ENCODE measurements at regions not wholly inside any gene's neighbourhood (a gene's known extent, or its start where the extent isn't known, plus 50 kb on each side); places are given as distances from the start of the nearest gene placed in this dataset.

GRCh38 chr5:121688126-121688525 is 163.6 kb upstream of the FTMT start:
- DNase-seq, result no peak

DNA sequence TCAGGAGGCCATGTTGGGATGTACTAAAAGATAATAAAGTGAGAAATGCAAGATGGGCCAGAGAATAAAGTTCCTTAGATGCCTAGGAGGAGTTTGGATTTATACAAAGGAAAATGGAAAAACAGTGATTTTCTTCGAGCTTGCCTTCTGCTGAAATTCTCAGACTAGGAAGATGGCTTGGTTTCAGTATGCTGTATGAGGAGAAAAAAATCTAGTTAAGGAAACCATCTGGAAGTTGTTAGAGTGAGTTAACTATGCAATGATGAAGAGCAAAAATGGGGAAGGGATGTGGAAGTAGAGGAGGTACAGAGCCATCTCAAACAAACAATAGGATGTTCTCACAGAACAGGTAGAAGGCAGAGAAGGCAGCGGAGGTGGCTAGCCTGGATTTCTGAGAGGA is 162.9 kb upstream of the FTMT start:
- no peak for DNase-seq

GRCh38 chr5:121691478-121691877 is 160.2 kb upstream of the FTMT start:
- DNase-seq, result no peak

GRCh38 chr5:121692158-121692557 is 159.5 kb upstream of the FTMT start:
- no peak for DNase-seq

- DNase-seq, result no peak
Measured at GRCh38 chr5:121693864-121694263, 157.8 kb upstream of the FTMT start.

- no peak for DNase-seq
Measured at GRCh38 chr5:121695307-121695706, 156.4 kb upstream of the FTMT start.

GRCh38 chr5:121698690-121699089 is 153.0 kb upstream of the FTMT start:
- DNase-seq, result no peak

GRCh38 chr5:121701731-121702130 is 150.0 kb upstream of the FTMT start:
- DNase-seq, result no peak

GRCh38 chr5:121702682-121703081 is 149.0 kb upstream of the FTMT start:
- no peak for DNase-seq

- no peak for DNase-seq
Measured at GRCh38 chr5:121704291-121704690, 147.4 kb upstream of the FTMT start.

- DNase-seq, result no peak
Measured at GRCh38 chr5:121706686-121707085, 145.0 kb upstream of the FTMT start.

- no peak for DNase-seq
Measured at GRCh38 chr5:121707178-121707577, 144.5 kb upstream of the FTMT start.

DNA sequence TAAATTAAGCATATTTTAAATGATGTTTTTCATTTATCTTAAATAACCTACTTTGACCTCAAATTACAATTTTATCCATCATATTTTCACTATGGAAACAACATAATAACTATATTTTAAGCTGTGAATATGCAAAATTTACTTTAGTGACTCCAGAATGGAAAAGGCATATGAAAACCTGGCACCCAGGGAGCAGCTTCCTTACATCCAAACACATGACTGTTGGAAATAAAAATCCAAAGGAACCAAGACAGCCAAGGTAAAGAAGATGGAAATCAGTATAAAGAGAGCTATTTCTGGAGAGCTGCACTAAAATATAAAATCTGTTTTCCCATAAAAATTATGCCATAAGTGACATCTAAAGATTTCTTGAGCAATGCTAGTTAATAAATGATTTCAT is 140.3 kb upstream of the FTMT start:
- no peak for DNase-seq

DNA sequence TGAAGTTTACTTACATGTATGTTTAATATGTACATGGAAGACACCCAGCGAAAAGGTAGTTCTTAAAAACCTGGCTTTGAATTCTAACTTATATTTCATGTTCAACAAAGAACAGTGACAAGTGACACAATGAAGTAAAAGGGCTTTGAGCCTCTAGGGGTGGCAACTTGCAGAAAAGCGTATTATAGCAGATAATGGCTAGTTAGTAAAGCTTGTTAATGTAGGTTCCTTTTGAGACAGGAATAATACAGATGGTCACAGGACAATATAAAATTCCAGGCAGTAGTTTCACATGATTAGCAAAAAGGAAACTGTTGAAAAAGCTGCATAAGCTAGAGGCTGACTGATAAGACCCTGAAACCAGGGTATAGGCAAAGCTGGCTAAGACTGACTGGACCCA is 132.4 kb upstream of the FTMT start:
- DNase-seq, result no peak

- no peak for DNase-seq
Measured at GRCh38 chr5:121725450-121725849, 126.2 kb upstream of the FTMT start.

GRCh38 chr5:121726991-121727390 is 124.7 kb upstream of the FTMT start:
- DNase-seq, result peak; percentile 43

DNA sequence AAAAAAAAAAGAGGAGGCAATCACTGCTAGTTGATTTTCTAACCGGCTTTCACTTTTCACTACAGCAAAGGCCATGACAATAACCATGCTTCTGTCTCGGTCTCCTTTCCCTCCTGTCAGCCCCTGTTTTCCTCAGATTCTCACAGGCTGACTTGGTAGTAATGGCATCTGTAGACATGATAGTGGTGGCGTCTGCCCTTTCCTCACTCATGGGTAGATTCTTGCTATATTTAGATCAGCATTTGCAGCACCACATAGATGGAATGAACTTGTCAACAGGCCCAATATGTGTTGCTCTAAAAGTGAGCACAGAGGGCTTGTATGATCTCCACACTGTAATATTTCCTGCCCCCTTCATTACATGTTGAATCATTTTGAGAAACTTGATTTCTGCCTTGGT is 120.3 kb upstream of the FTMT start:
- no peak for DNase-seq

GRCh38 chr5:121735618-121736017 is 116.1 kb upstream of the FTMT start:
- DNase-seq, result no peak

GRCh38 chr5:121737120-121737519 is 114.6 kb upstream of the FTMT start:
- DNase-seq, result no peak

- DNase-seq, result no peak
Measured at GRCh38 chr5:121741156-121741555, 110.5 kb upstream of the FTMT start.

DNA sequence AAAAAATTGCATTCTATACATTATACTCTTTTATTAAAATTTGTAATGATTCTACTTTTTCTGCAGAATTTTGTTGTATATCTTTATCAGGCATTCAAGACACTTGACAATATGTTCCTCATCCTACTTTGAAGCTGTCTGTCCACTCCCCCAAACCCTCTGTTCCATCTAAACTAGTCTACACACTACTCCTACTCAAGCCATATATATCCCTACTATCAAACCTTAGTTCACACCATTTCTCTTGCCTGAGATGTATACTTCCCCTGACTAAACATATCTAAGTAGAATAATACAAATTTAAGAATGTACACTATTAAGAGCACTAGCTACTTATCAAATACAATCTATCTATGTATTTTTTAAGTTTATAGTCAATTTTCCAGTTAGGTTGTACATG is 107.1 kb upstream of the FTMT start:
- DNase-seq, result no peak

DNA sequence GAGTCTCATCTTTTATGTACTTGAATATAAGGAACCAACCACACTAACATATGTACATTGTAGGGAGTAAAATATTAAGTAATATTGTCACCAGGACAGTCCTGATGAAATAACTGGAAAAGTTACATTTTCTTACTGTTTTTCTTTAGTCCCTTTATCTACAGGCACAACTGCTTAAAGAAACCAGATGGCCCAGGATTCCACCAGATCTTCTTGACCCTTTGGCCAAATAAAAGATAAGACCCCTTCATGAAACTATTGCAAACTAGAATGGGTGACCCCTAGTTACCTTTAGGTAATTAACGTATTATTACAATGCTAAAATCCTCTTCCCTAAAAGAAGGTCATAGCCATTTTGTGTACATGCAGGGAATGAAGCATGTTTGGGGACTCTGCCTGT is 106.3 kb upstream of the FTMT start:
- no peak for DNase-seq

- no peak for DNase-seq
Measured at GRCh38 chr5:121746763-121747162, 104.9 kb upstream of the FTMT start.

GRCh38 chr5:121748686-121749085 is 103.0 kb upstream of the FTMT start:
- DNase-seq, result no peak

GRCh38 chr5:121752149-121752548 is 99.5 kb upstream of the FTMT start:
- no peak for DNase-seq

- no peak for DNase-seq
Measured at GRCh38 chr5:121755266-121755665, 96.4 kb upstream of the FTMT start.

Data from COR-L47 (cell line).